Immature natural killer cell (primary cell): ENCODE measurements at regions not wholly inside any gene's neighbourhood (a gene's known extent, or its start where the extent isn't known, plus 50 kb on each side); places are given as distances from the start of the nearest gene placed in this dataset.

Experiments
- DNase-seq, 3 donors: peaks; one replicate each; pipeline ENCODE4 v3.0.0; 2022; ENCODE audit warnings: mixed read lengths in 1 of 3
- H3K27ac Mint-ChIP-seq, 6 donors: one replicate each; pipeline ENCODE4 v1.8.0; 2020; ENCODE audit warnings: mixed read lengths in 6 of 6, mild to moderate bottlenecking in 5 of 6, inconsistent platforms in 4 of 6, moderate library complexity in 3 of 6
- H3K27me3 Mint-ChIP-seq, 3 donors: one replicate each; pipeline ENCODE4 v1.8.0; 2020 to 2021; ENCODE audit warnings: low read depth in 3 of 3, mild to moderate bottlenecking in 3 of 3, mixed read lengths in 3 of 3, moderate library complexity in 3 of 3, inconsistent platforms in 1 of 3
- H3K36me3 Mint-ChIP-seq, 3 donors: one replicate each; pipeline ENCODE4 v1.8.0; 2020; ENCODE audit warnings: mixed read lengths in 3 of 3, inconsistent platforms in 2 of 3, mild to moderate bottlenecking in 2 of 3
- H3K4me1 Mint-ChIP-seq, 2 donors: one replicate each; pipeline ENCODE4 v1.8.0; 2020; ENCODE audit warnings: inconsistent platforms in 2 of 2, mild to moderate bottlenecking in 2 of 2, mixed read lengths in 2 of 2, moderate library complexity in 1 of 2
- H3K4me3 Mint-ChIP-seq, 5 donors: one replicate each; pipeline ENCODE4 v1.8.0; 2020; ENCODE audit warnings: mild to moderate bottlenecking in 5 of 5, mixed read lengths in 5 of 5, inconsistent platforms in 3 of 5, moderate library complexity in 3 of 5
- H3K9me3 Mint-ChIP-seq, 6 donors: one replicate each; pipeline ENCODE4 v1.8.0; 2020; ENCODE audit warnings: mild to moderate bottlenecking in 6 of 6, mixed read lengths in 6 of 6, inconsistent platforms in 4 of 6, moderate library complexity in 3 of 6

GRCh38 chr6:90409700-90410099 is 113.1 kb upstream of the BACH2 start:
- Mint-ChIP-seq H3K36me3 (peaks cover 0 to 4% (median 4%) of the 10 kb centered on the region in 3 donors), H3K27ac (peak overlapping the region in 1 of 6 donors; percentile 36), H3K4me1 (peaks cover 24 to 26% of the 10 kb centered on the region in 2 donors), H3K27me3 (peaks cover 8 to 12% (median 10%) of the 10 kb centered on the region in 3 donors), H3K4me3 (no peak overlapping the region), H3K9me3 (peaks cover 0 to 6% (median 1%) of the 10 kb centered on the region in 6 donors)
- DNase-seq = no peak

GRCh38 chr6:90406957-90407356 is 110.3 kb upstream of the BACH2 start:
- H3K36me3 Mint-ChIP-seq = no peaks in the 10 kb centered on the region
- peak overlapping the region in 1 of 5 donors; percentile 5 for H3K4me3 Mint-ChIP-seq
- H3K4me1 Mint-ChIP-seq = peaks cover 32% of the 10 kb centered on the region in 2 donors
- no peak for DNase-seq
- peaks cover 0 to 4% (median 0%) of the 10 kb centered on the region in 3 donors for H3K27me3 Mint-ChIP-seq
- no peaks in the 10 kb centered on the region for H3K9me3 Mint-ChIP-seq
- H3K27ac Mint-ChIP-seq = peak overlapping the region in 1 of 6 donors; percentile 26

DNA sequence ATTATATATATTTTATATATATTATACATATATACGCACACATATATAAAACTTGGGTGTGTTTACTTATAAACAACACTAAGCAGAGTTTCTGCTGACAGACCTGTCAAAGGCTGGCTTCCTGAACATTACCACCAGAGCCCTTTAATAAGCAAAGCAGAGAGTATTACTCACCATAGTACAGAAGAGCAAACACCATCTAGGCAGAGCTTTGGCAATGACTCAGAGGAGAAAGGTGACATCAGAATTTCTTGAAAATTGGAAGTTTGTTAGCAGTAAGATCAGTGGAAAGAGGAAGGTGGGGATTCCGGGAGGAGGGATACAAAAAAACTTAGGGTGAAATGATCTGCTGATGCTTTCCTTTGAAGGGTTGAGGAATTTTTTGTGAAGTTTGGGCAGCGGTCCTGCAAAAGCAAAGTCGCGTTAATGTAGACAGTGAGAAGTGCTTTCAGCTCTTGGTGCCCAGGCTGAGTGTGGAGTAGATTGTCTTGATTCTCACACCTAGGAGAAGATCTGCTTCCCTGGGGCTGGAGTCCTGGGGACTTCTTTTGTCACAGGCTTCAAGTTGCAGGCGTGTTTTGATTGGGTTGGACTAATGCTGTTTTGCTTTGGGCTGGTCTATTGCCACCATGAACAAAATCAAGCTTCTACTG is 109.6 kb upstream of the BACH2 start:
- DNase-seq = peak in 1 of 3 donors; percentile 49
- H3K27ac Mint-ChIP-seq = peak overlapping the region in 3 of 6 donors; percentile 19 to 87 (median 69)
- peaks cover 0 to 4% (median 0%) of the 10 kb centered on the region in 3 donors for H3K27me3 Mint-ChIP-seq
- no peaks in the 10 kb centered on the region for H3K9me3 Mint-ChIP-seq
- peak overlapping the region in 1 of 5 donors; percentile 58 for H3K4me3 Mint-ChIP-seq
- no peaks in the 10 kb centered on the region for H3K36me3 Mint-ChIP-seq
- peaks cover 38 to 39% of the 10 kb centered on the region in 2 donors for H3K4me1 Mint-ChIP-seq

GRCh38 chr6:90403489-90404381 is 107.1 kb upstream of the BACH2 start:
- H3K9me3 Mint-ChIP-seq = no peaks in the 10 kb centered on the region
- peaks cover 0 to 2% (median 0%) of the 10 kb centered on the region in 3 donors for H3K27me3 Mint-ChIP-seq
- H3K4me3 Mint-ChIP-seq = peak overlapping the region in 4 of 5 donors; percentile 14 to 73 (median 46)
- DNase-seq = no peak
- peak overlapping the region; percentile 64 to 97 (median 91) for H3K27ac Mint-ChIP-seq
- H3K36me3 Mint-ChIP-seq = no peaks in the 10 kb centered on the region
- peaks cover 63 to 64% of the 10 kb centered on the region in 2 donors for H3K4me1 Mint-ChIP-seq

GRCh38 chr6:90402831-90403192 is 106.2 kb upstream of the BACH2 start:
- Mint-ChIP-seq H3K4me3 (peak overlapping the region; percentile 64 to 79 (median 73)), H3K4me1 (peaks cover 72 to 73% of the 10 kb centered on the region in 2 donors), H3K27me3 (peaks cover 0 to 4% (median 0%) of the 10 kb centered on the region in 3 donors), H3K9me3 (no peaks in the 10 kb centered on the region), H3K27ac (peak overlapping the region; percentile 82 to 97 (median 94)), H3K36me3 (no peaks in the 10 kb centered on the region)
- DNase-seq = no peak

DNA sequence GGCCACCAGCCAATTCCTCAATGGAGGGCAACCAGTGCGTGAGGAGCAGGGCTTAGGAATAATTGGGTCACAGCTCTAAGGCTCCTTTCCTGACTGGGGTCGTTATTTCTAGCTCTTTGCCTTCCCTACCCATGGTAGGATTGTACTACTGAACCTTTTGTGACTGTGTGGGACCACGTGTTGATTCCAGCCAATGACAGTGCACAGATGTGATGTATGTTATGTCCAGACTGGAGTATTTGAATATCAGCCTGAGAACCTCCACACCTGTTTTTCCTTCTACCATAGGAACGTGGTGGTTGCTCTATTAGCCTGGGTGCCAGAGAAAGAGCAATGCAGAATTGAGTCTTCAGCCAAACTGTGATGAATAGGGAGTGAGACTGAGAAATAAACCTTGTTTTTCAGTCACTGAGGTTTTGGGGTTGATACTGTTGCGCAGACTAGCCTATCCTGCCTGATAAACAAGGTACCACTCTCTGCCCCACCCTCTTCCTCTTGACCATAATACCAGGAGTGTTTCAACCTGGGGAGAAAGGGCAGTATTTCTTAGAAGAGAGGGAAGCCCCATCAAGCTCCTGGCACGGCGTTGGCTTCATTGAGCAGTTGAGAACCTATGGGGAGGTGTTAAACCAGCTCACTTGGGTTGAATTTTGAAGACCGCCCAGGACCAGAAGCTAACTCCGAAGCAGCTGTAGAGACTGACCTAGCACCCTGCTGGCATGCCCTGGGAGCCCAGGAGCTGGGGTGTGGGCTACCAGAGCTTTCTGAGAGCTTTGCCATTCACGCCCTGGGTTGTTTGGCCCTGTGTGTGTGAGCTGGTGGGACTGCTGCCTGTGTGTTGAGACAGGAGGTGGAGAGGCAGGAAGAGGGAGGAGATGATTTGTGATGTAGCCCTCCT is 105.5 kb upstream of the BACH2 start:
- Mint-ChIP-seq H3K4me1 (peaks cover 78 to 79% of the 10 kb centered on the region in 2 donors), H3K27ac (peak overlapping the region; percentile 82 to 97 (median 94)), H3K36me3 (no peaks in the 10 kb centered on the region), H3K9me3 (no peaks in the 10 kb centered on the region), H3K4me3 (peak overlapping the region; percentile 64 to 79 (median 73)), H3K27me3 (peaks cover 0 to 4% (median 0%) of the 10 kb centered on the region in 3 donors)
- peak; percentile 55 to 67 (median 60) for DNase-seq

- Mint-ChIP-seq H3K9me3 (no peaks in the 10 kb centered on the region), H3K4me1 (peaks cover 74 to 77% of the 10 kb centered on the region in 2 donors), H3K36me3 (no peaks in the 10 kb centered on the region), H3K4me3 (peak overlapping the region; percentile 41 to 69 (median 57)), H3K27me3 (peaks cover 0 to 4% (median 0%) of the 10 kb centered on the region in 3 donors), H3K27ac (peak overlapping the region; percentile 55 to 98 (median 96))
- DNase-seq = peak; percentile 46 to 54 (median 52)
Observed at GRCh38 chr6:90399970-90400369, 103.3 kb upstream of the BACH2 start.

- H3K27ac Mint-ChIP-seq = peak overlapping the region; percentile 92 to 98 (median 96)
- no peaks in the 10 kb centered on the region for H3K36me3 Mint-ChIP-seq
- peak; percentile 85 to 88 (median 85) for DNase-seq
- peaks cover 0 to 2% (median 0%) of the 10 kb centered on the region in 3 donors for H3K27me3 Mint-ChIP-seq
- peaks cover 71% of the 10 kb centered on the region in 2 donors for H3K4me1 Mint-ChIP-seq
- no peaks in the 10 kb centered on the region for H3K9me3 Mint-ChIP-seq
- H3K4me3 Mint-ChIP-seq = peak overlapping the region; percentile 61 to 75 (median 67)
Observed at GRCh38 chr6:90397929-90398674, 101.5 kb upstream of the BACH2 start.

- DNase-seq = no peak
- peak overlapping the region in 5 of 6 donors; percentile 92 to 98 (median 96) for H3K27ac Mint-ChIP-seq
- H3K4me1 Mint-ChIP-seq = peaks cover 64 to 65% of the 10 kb centered on the region in 2 donors
- no peaks in the 10 kb centered on the region for H3K9me3 Mint-ChIP-seq
- peak overlapping the region; percentile 46 to 75 (median 61) for H3K4me3 Mint-ChIP-seq
- H3K36me3 Mint-ChIP-seq = no peaks in the 10 kb centered on the region
- peaks cover 0 to 2% (median 0%) of the 10 kb centered on the region in 3 donors for H3K27me3 Mint-ChIP-seq
Observed at GRCh38 chr6:90397047-90397446, 100.4 kb upstream of the BACH2 start.

DNA sequence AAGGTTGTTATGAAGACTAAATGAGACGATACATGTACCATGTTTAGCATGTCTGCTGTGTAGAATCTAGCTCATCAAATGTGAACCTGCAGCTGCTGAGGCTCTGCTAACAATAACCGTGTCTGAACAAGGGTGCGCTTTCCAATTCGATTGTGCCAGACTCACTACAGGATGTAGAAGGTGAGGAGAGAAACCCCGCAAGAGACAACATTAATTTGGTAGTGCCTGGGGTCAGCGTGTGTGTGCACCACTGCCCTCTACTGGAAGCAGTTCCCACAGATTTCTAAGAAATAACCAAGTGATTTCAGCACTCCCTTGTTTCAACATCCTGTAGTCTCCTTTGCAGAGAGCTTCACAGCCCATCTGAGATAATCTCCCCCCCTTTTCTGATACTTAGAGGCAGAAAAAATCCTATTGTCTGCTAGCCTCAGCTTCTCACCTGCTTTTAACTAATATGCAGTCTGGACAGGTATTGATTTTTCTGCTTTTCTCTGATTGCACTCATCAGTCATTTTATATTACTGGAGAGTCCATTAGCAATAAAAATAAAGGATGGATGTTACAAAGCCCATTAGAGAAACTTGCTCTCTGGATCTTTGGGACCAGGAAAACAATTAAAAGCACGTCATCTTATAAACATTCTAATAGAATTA is 96.7 kb upstream of the BACH2 start:
- H3K27me3 Mint-ChIP-seq = peaks cover 0 to 3% (median 0%) of the 10 kb centered on the region in 3 donors
- H3K27ac Mint-ChIP-seq = peak overlapping the region; percentile 29 to 79 (median 64)
- peaks cover 27 to 30% of the 10 kb centered on the region in 2 donors for H3K4me1 Mint-ChIP-seq
- no peaks in the 10 kb centered on the region for H3K36me3 Mint-ChIP-seq
- no peaks in the 10 kb centered on the region for H3K9me3 Mint-ChIP-seq
- no peak overlapping the region for H3K4me3 Mint-ChIP-seq
- DNase-seq = peak; percentile 67 to 75 (median 74)

GRCh38 chr6:90390379-90390778 is 93.7 kb upstream of the BACH2 start:
- H3K9me3 Mint-ChIP-seq = no peaks in the 10 kb centered on the region
- H3K4me3 Mint-ChIP-seq = no peak overlapping the region
- peaks cover 10 to 11% of the 10 kb centered on the region in 2 donors for H3K4me1 Mint-ChIP-seq
- H3K27ac Mint-ChIP-seq = no peak overlapping the region
- H3K36me3 Mint-ChIP-seq = no peaks in the 10 kb centered on the region
- no peak for DNase-seq
- H3K27me3 Mint-ChIP-seq = peaks cover 0 to 5% (median 2%) of the 10 kb centered on the region in 3 donors

GRCh38 chr6:90388395-90388794 is 91.8 kb upstream of the BACH2 start:
- Mint-ChIP-seq H3K9me3 (no peaks in the 10 kb centered on the region), H3K4me1 (peaks cover 14 to 17% of the 10 kb centered on the region in 2 donors), H3K36me3 (no peaks in the 10 kb centered on the region), H3K4me3 (no peak overlapping the region), H3K27ac (no peak overlapping the region), H3K27me3 (peaks cover 2 to 5% (median 2%) of the 10 kb centered on the region in 3 donors)
- no peak for DNase-seq
